Keratinocyte (primary cell): ENCODE measurements at regions not wholly inside any gene's neighbourhood (a gene's known extent, or its start where the extent isn't known, plus 50 kb on each side); places are given as distances from the start of the nearest gene placed in this dataset.

Experiments used
- DNase-seq: peaks from one replicate; pipeline ENCODE4 v3.0.0-alpha.2; 2011; ENCODE audit warnings: low read depth, missing footprints, low spot score
- FAIRE-seq: peaks from 2 replicates; lab custom pipeline; 2011; peaks lifted over from hg19 to GRCh38; lab: Jason Lieb, UNC
- H2AFZ ChIP-seq: 2 replicates; pipeline ENCODE4 v1.6.0; 2012; ENCODE audit warnings: low read length, control low read depth, inconsistent platforms; ENCODE audit not compliant: control insufficient read depth
- H3K27ac ChIP-seq: 2 replicates; pipeline ENCODE4 v1.5.1; 2011; ENCODE audit warnings: low read length; ENCODE audit not compliant: control insufficient read depth, insufficient read depth
- H3K27me3 ChIP-seq: 3 replicates; pipeline ENCODE4 v1.6.0; 2011; ENCODE audit warnings: low read length; ENCODE audit not compliant: control insufficient read depth, insufficient read depth; ENCODE audit errors: extremely low read depth
- H3K36me3 ChIP-seq, 2 experiments: 2 replicates in 1 of 2; 3 replicates in 1 of 2; pipeline ENCODE4 v1.5.1; 2011; ENCODE audit warnings: low read length in 2 of 2, mild to moderate bottlenecking in 1 of 2; ENCODE audit not compliant: control insufficient read depth in 2 of 2, insufficient read depth in 2 of 2; ENCODE audit errors: extremely low read depth in 1 of 2
- H3K4me1 ChIP-seq: 3 replicates; pipeline ENCODE4 v1.5.1; 2011; ENCODE audit warnings: low read length; ENCODE audit not compliant: control insufficient read depth, insufficient read depth; ENCODE audit errors: extremely low read depth
- H3K4me2 ChIP-seq: 3 replicates; pipeline ENCODE4 v1.6.0; 2011; ENCODE audit warnings: low read depth, low read length; ENCODE audit not compliant: control insufficient read depth, insufficient read depth; ENCODE audit errors: extremely low read depth
- H3K4me3 ChIP-seq, 3 experiments: fragments of 200-600 bp in 1 of 3; sonication (generic) in 1 of 3; 2 replicates in 2 of 3; 3 replicates in 1 of 3; pipeline ENCODE4 v1.5.1; 2011 to 2016; ENCODE audit warnings: low read length in 3 of 3, mild to moderate bottlenecking in 3 of 3, control low read depth in 2 of 3, inconsistent platforms in 1 of 3, low read depth in 1 of 3, mixed read lengths in 1 of 3, mixed run types in 1 of 3, moderate library complexity in 1 of 3; ENCODE audit not compliant: control insufficient read depth in 2 of 3, insufficient read depth in 2 of 3; ENCODE audit errors: extremely low read depth in 1 of 3
- H3K79me2 ChIP-seq: 2 replicates; pipeline ENCODE4 v1.6.0; 2012; ENCODE audit warnings: low read length; ENCODE audit not compliant: control insufficient read depth, insufficient read depth
- H3K9ac ChIP-seq: 3 replicates; pipeline ENCODE4 v1.6.0; 2011; ENCODE audit warnings: low read length; ENCODE audit not compliant: control insufficient read depth, insufficient read depth; ENCODE audit errors: extremely low read depth
- H3K9me1 ChIP-seq: 3 replicates; pipeline ENCODE4 v1.6.0; 2011; ENCODE audit warnings: low read length; ENCODE audit not compliant: control insufficient read depth, insufficient read depth; ENCODE audit errors: extremely low read depth
- H3K9me3 ChIP-seq: 2 replicates; pipeline ENCODE4 v1.5.1; 2012; ENCODE audit warnings: low read depth, low read length; ENCODE audit not compliant: control insufficient read depth
- H4K20me1 ChIP-seq: 3 replicates; pipeline ENCODE4 v1.6.0; 2011; ENCODE audit warnings: low read length; ENCODE audit not compliant: control insufficient read depth, insufficient read depth; ENCODE audit errors: extremely low read depth
- EZH2 ChIP-seq: IDR thresholded peaks from one replicate; pipeline ENCODE4 v1.6.1; 2012; ENCODE audit warnings: inconsistent platforms, mild to moderate bottlenecking, low read length, moderate library complexity
- dilution Hi-C: fragments of 300-500 bp; cut with MboI; formaldehyde crosslinking; loops from one replicate; pipeline ENCODE4 v1.7.0; 2020; ENCODE audit warnings: low sequenced_read_pairs; ENCODE audit not compliant: extremely low pct_ligation_motif_present
- TF ChIP-seq, protein P1 (sequence below), 3 experiments: IDR thresholded peaks in 1 of 3; conservative IDR thresholded peaks in 1 of 3; optimal IDR thresholded peaks in 1 of 3; 2 replicates in 2 of 3; 3 replicates in 1 of 3; pipeline versions ENCODE3 to v1.5.1; 2011; ENCODE audit warnings: low read length in 3 of 3, mild to moderate bottlenecking in 3 of 3, moderate library complexity in 2 of 3, control low read depth in 1 of 3, inconsistent platforms in 1 of 3; ENCODE audit not compliant: insufficient read depth in 2 of 3; ENCODE audit errors: extremely low read depth in 1 of 3

DNA sequence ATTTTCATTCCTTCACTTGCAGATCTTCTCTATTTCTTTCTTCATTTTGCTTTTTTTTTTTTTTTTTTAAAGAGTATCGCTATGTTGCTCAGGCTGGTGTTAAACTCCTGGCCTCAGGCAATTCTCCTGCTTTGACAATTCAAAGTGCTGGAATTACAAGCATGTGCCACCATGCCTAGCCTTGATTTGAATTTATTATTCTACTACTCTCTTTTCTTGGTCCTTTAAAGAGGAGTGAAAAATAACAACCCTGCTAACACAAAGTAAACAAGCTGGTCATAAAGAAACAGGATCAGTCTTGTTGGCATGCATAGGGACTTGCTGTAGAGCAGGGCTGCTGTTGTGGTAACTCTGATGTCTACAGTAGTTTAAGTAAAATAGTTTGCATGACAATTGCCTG lies 1615.3 kb upstream of the ZEB2 start:
- dilution Hi-C loops = no loop called here
- H2AFZ ChIP-seq = no peak overlapping the region

DNA sequence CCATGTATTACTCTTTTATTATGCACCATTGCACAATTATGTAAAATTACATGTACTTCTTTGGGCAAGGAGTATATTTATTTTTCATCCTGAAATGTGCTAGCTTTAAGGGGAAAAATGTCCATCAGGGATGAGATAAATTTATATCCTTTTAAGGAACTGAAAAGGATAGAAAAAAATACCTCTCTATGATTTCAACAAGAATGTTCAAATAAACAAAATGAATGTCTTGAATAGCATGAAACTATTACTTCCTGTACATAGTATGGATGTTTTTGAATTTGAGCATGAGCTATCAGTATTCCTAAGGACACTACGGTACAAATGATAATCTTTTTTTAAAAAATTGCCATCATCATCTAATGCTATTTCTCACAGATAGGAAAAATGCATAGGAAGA lies 1611.9 kb upstream of the ZEB2 start:
- no peak overlapping the region for H2AFZ ChIP-seq
- DNase-seq = no peak
- no peaks in the 10 kb centered on the region for H3K79me2 ChIP-seq
- H3K9me1 ChIP-seq = no peaks in the 10 kb centered on the region
- no peak overlapping the region for H3K4me2 ChIP-seq
- H3K9me3 ChIP-seq = no peaks in the 10 kb centered on the region
- TF ChIP-seq, protein P1, sequence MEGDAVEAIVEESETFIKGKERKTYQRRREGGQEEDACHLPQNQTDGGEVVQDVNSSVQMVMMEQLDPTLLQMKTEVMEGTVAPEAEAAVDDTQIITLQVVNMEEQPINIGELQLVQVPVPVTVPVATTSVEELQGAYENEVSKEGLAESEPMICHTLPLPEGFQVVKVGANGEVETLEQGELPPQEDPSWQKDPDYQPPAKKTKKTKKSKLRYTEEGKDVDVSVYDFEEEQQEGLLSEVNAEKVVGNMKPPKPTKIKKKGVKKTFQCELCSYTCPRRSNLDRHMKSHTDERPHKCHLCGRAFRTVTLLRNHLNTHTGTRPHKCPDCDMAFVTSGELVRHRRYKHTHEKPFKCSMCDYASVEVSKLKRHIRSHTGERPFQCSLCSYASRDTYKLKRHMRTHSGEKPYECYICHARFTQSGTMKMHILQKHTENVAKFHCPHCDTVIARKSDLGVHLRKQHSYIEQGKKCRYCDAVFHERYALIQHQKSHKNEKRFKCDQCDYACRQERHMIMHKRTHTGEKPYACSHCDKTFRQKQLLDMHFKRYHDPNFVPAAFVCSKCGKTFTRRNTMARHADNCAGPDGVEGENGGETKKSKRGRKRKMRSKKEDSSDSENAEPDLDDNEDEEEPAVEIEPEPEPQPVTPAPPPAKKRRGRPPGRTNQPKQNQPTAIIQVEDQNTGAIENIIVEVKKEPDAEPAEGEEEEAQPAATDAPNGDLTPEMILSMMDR (optimal IDR thresholded peaks at IDR 0.05 in 1 of 3, IDR thresholded peaks at IDR 0.05 in 1 of 3, conservative IDR thresholded peaks at IDR 0.05 in 1 of 3; ENCODE audit: extremely low read depth in 1 of 3, insufficient read depth in 2 of 3, low read length in 3 of 3) = no peak
- TF ChIP-seq EZH2 = no peak
- H3K27ac ChIP-seq = no peak overlapping the region
- dilution Hi-C loops = no loop called here
- H3K4me1 ChIP-seq = no peaks in the 10 kb centered on the region
- H3K4me3 ChIP-seq = no peak overlapping the region
- H3K9ac ChIP-seq = no peak overlapping the region
- no peaks in the 10 kb centered on the region for H3K27me3 ChIP-seq
- FAIRE-seq = no peak
- H4K20me1 ChIP-seq = no peaks in the 10 kb centered on the region
- no peaks in the 10 kb centered on the region for H3K36me3 ChIP-seq

More for the DNA sequence above, 1615.3 kb upstream of the ZEB2 start:
- H3K4me3 ChIP-seq = no peak overlapping the region
- H3K4me2 ChIP-seq = no peak overlapping the region
- no peak overlapping the region for H3K27ac ChIP-seq
- no peak overlapping the region for H3K9ac ChIP-seq
- H4K20me1 ChIP-seq = no peaks in the 10 kb centered on the region
- H3K4me1 ChIP-seq = no peaks in the 10 kb centered on the region
- no peaks in the 10 kb centered on the region for H3K36me3 ChIP-seq
- no peaks in the 10 kb centered on the region for H3K9me1 ChIP-seq
- H3K9me3 ChIP-seq = no peaks in the 10 kb centered on the region
- no peaks in the 10 kb centered on the region for H3K79me2 ChIP-seq
- H3K27me3 ChIP-seq = no peaks in the 10 kb centered on the region
- DNase-seq (no peak), FAIRE-seq (no peak)
- TF ChIP-seq, protein P1 (optimal IDR thresholded peaks at IDR 0.05 in 1 of 3, IDR thresholded peaks at IDR 0.05 in 1 of 3, conservative IDR thresholded peaks at IDR 0.05 in 1 of 3; ENCODE audit: extremely low read depth in 1 of 3, insufficient read depth in 2 of 3, low read length in 3 of 3) = no peak
- no peak for TF ChIP-seq EZH2
